ENCODE measurements at regions not wholly inside any gene's neighbourhood (a gene's known extent, or its start where the extent isn't known, plus 50 kb on each side); places are given as distances from the start of the nearest gene placed in this dataset.
A peak's percentile ranks its signal among the peaks of the same experiment; 100 is the strongest.
"Not testable (repeated sequence)": the region's sequence is repeated elsewhere in the genome, so short reads cannot be mapped to it uniquely, and the experiment has no call there.

GRCh38 chr1:234897390-234897749, 231.3 kb downstream of the TOMM20 start:
- no peak for DNase-seq

DNA sequence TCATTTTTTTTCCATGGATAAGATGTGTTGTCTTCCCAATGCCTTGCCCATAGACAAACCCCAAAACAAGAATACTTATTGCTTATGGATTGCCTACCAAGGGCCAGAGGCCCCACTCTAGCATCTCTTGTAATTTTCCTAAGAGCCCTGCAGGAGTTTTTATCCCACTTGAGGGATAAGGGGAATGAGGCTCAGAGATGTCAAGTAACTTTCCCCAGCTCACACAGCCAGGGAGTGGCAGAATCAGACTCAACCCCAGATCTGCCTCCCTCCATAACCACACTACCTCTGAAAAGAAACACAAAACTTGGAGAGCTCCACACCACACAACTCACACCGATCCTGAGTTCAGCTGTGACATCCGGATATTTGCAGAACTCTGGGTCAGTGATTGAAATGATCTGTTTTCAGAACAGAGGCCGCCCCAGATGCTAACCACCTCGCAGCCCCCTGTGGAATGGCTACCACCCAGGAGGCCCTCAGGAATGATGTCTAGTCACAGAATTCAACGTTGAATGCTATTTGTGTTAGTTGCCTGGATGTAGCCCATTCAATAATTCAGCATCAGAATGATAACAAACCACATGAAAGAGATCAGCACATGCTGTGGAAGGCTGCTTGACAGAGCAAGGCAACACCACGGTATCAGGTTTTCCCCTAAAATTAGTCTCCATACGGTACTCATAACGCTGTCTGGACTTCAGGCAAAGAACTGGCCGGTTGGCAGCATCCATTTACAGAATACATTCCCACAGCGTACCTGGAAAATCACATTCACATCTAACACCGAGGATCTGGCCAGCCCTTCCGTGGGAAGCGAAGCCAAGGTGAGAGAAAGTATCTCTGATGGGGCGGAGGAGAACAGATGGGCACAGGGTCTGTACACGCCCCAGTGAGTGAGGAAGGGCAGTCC, 231.9 kb downstream of the TOMM20 start:
- DNase-seq, result no peak

DNA sequence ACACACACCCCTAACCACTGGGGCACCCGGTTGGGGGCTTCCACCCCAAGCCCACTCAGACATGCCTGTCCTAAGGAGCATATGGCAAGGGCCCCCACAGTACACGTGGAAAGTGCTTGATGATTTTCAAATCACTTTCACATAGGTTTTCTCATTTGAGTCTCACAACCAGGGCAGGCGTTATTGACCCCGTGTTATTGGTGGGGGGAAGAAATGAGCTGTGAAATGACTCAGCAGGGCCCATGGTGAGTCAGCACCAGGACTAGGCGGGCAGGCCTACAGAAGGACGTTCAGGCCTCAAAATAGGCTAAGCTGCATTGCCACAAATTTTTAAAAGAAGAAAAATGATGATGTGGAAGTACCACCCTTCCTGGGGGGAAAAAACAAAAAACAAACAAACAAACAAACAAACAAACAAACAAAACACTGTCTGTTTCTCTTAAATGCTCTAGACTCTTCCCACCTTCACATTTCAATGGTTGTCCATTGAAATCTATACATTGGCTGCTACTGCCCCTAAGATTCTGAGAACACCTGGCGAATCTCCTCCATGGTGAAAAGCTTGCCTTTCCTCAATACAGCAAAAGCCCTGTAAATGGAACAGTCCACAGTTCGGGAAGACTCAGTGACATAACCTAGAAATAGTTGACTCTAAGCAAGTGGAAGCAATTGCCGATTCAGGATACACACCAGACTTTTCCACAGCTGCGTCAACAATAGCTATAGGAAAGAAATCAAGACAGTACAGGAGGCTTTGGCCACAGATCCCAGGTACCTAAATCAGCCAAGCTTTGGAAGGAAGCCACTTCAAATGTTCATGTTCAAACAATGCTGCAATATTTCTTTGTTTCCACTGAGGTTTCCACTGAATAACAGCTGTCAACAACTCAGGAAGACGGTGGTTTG, 234.7 kb downstream of the TOMM20 start:
- no peak for DNase-seq

DNA sequence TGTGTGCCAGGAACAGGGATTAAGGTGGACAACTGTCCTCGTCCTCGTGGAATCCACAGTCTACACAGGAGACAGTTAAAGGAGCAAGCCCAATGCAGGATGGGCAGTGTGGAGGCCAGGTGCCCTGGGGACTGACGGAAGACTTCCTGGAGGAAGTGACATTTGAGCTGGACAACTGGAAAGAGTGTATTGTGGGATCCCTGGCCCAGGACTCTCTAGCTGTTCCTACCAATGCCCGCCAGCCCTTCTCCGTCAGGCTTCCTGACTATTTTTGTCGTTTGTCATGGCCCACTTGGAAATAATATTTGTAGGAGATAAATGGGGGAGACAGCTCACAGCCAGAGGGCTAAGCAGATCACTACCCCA, 235.3 kb downstream of the TOMM20 start:
- no peak for DNase-seq

DNA sequence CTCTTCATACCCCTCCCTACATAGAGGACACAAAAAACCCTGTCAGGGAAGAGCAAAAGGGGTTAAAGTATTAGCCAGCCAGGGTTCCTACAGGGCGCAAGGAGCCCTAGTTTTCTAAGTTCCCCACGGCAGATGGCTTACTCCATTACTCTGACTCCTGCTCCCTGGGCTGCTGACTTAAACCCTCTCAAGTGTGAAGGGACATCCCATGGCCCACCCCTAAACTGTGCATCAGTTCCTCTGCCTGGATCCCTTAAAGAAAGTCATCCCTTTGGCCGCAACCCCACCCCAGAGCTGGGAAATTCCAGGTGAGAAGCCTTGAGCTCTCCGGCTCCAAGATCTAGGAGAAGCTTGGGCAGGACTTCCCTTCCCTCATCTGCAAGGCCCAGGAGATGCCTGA, 236.0 kb downstream of the TOMM20 start:
- DNase-seq, result peak; percentile 51

GRCh38 chr1:234891427-234891826, 237.2 kb downstream of the TOMM20 start:
- no peak for DNase-seq

DNA sequence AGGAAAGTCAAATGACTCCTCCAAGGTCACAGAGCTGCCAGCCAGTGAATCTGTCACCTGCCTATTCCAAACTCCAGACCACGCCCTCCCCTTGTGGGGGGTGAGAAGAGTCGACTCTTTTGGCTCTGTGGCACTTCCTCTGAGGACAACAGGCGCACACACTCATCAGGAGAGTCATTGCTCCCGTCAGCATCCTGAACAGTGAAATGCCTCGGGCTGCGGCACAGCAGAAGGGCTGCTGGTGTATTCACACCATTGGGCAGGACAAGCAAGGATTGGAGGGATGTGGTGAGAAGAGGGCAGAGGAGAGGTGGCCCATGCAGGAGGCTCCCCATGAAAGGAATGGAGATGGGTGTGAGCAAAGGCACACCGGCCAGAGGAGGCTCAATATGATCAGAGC, 239.0 kb downstream of the TOMM20 start:
- DNase-seq, result no peak

DNA sequence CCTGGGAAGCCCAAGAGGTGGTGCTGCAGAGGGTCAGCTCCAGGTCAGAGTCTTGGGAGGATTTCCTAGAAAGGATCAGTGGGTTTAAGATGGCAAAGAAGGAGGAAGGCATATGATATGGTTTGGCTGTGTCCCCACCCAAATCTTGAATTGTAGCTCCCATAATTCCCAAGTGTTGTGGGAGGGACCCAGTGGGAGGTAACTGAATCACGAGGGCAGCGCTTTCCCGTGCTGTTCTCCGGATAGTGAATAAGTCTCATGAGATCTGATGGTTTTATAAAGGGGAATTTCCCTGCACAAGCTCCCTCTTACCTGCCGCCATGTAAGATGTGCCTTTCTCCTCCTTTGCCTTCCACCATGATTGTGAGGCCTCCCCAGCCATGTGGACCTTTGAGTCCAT, 240.4 kb downstream of the TOMM20 start:
- not testable (repeated sequence) for DNase-seq

GRCh38 chr1:234887016-234887900, 241.4 kb downstream of the TOMM20 start:
- DNase-seq, result peak; percentile 98

GRCh38 chr1:234886081-234886984, 242.3 kb downstream of the TOMM20 start:
- peak; percentile 73 for DNase-seq

GRCh38 chr1:234885601-234886000, 243.0 kb downstream of the TOMM20 start:
- DNase-seq, result peak; percentile 95

GRCh38 chr1:234884701-234885100, 243.9 kb downstream of the TOMM20 start:
- peak; percentile 43 for DNase-seq

- no peak for DNase-seq
These were observed 244.6 kb downstream of the TOMM20 start for GRCh38 chr1:234884006-234884405.

DNA sequence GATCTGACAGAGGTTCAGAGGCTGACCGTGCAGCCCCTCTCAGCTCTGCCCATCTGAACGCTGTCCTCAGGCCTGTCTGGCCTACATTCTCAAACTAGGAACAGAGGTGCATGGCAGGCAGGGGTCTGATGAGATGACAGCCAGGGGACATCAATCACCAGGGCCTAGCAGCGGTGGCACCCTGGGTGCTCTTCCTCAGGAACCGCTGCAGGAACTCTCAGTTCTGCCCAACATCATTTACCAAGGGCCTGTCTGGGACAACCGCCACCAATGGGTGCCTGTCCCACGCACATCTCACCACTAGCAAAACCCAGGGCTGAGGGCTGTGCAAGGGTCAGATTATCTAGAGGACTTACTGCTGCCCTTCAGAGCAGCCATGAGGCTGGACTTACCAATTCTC, 245.7 kb downstream of the TOMM20 start:
- no peak for DNase-seq

- DNase-seq, result peak; percentile 46
These were observed 246.5 kb downstream of the TOMM20 start for GRCh38 chr1:234881893-234882771.

DNA sequence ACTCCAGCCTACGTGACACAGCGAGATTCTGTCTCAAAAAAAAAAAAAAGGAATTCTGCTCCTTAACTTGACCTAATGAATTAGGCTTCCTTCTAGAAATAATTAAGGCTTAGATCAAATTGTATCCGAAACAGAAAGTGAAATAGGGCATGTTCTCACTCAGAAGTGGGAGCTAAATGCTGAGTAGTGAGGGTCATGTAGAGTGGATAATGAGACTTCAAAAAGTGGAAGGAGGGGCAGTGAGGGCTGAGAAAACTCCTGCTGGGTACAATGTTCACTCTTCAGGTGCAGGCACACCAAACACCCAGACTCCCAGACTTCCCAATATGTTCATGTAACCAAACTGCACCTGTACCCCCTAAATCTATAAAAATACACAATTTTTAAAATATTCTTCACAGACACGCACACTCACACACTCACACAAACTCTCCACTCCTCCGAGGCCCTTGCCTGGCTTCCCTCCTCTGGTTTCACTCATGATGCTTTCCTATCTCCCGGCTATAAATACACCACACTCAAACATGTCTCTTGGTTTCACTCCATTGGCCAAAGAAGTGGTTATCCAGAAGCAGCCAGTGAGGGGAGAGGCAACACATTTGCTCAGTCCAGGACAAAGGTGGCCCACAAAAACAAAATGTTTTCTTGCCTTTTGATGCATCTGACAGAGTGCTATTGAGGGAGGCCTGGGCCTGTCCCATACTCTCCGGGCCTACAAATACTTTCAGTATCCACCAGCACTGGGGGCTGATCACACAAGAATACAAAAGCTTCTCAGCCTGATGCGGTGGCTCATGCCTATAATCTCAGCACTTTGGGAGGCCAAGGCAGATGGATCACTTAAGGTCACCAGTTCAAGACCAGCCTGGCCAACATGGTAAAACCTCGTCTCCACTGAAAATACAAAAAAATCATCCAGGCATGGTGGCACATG, 249.2 kb downstream of the TOMM20 start:
- DNase-seq, result no peak

GRCh38 chr1:234878288-234878687, 250.3 kb downstream of the TOMM20 start:
- no peak for DNase-seq

DNA sequence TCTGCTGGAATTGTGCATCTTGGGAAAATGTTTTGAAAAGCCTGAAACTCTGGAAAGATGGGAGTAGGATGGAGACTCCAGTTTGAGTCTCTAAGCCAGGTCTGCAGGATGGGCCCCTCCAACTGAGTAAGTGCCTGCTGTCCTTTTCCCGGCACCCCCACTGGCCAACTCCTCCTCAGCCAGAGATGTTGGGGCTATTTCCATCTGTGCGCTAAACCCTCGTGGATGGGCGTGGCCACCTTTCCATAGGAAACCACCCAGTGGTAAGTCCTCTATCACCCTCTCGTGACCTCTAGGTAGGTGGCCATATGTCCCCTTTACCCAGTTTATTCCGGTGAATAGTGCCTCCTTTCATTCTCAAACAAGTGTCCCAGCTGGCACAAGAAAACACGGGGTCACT, 250.9 kb downstream of the TOMM20 start:
- DNase-seq, result no peak
